OCI-LY3 (cell line): ENCODE measurements at regions not wholly inside any gene's neighbourhood (a gene's known extent, or its start where the extent isn't known, plus 50 kb on each side); places are given as distances from the start of the nearest gene placed in this dataset.

Experiments used
- EZH2phosphoT487 ChIP-seq: fragments of 200-600 bp; shearing (Covaris generic); IDR thresholded peaks from 2 replicates; pipeline ENCODE4 v1.6.1; 2018; ENCODE audit warnings: antibody characterized with exemption, mixed run types, low read depth
- TF ChIP-seq, protein P1 (sequence below): fragments of 200-600, 300-600 bp; sonication (generic); IDR thresholded peaks from 2 replicates; pipeline ENCODE4 v1.5.1; 2014; ENCODE audit warnings: antibody characterized with exemption, low read length, low read depth

DNA sequence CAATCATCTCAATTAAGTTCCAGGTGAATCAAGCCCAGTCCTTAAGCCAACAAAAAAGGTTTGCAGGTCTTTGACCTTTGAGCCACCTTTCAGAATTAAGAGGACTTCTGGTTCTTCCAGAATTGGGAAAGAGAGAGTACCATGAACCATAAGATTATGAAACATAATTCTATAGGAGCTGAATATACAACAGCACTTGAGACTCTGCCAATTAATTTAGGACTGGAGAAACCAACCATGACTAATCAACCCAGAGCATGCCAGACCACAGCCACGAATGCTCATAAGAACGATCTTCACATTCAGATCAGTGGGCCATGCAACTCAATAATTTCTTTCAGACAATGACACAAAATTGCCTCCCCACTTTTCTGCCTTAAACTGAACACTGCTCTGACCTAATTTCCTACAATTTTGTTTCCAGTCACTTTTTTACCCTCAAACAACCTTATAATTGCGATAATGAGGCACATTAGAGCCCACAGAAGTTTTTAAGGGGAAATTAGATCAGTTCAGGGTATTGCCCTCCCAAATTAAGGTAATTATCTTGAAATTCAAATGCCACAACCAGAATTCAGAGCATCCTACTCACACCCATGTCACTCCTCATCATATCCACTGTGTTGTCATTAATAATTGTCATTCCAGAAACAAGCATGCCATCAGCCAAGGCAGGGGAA lies 213.4 kb downstream of the ATPSCKMT start:
- TF ChIP-seq, protein P1, sequence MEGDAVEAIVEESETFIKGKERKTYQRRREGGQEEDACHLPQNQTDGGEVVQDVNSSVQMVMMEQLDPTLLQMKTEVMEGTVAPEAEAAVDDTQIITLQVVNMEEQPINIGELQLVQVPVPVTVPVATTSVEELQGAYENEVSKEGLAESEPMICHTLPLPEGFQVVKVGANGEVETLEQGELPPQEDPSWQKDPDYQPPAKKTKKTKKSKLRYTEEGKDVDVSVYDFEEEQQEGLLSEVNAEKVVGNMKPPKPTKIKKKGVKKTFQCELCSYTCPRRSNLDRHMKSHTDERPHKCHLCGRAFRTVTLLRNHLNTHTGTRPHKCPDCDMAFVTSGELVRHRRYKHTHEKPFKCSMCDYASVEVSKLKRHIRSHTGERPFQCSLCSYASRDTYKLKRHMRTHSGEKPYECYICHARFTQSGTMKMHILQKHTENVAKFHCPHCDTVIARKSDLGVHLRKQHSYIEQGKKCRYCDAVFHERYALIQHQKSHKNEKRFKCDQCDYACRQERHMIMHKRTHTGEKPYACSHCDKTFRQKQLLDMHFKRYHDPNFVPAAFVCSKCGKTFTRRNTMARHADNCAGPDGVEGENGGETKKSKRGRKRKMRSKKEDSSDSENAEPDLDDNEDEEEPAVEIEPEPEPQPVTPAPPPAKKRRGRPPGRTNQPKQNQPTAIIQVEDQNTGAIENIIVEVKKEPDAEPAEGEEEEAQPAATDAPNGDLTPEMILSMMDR: no peak
- TF ChIP-seq EZH2phosphoT487: no peak
